HepG2 (cell line): ENCODE measurements at regions not wholly inside any gene's neighbourhood (a gene's known extent, or its start where the extent isn't known, plus 50 kb on each side); places are given as distances from the start of the nearest gene placed in this dataset.

Experiments
- ATAC-seq: fragments of 200-7000 bp; cut with Tn5 transposase; 3 replicates; pipeline ENCODE4 v1.9.1; 2020; ENCODE audit warnings: mild to moderate bottlenecking, moderate library complexity
- BruUV-seq: library from RNA; stranded (reverse); fragments of 400-500 nt; replicated peaks from 2 replicates; lab custom pipeline; 2021; lab: Mats Ljungman, UMichigan
- CTCF ChIA-PET: fragments of 300-600 bp; formaldehyde crosslinking; extraction: SDS; loops from one replicate; lab custom pipeline; 2021; ENCODE audit warnings: low total read pairs, inconsistent platforms, low intra/inter-chr PET ratio; lab: Yijun Ruan, JAX
- POLR2A ChIA-PET: fragments of 350-600 bp; sonication (Branson Sonifier 250); formaldehyde crosslinking; loops from one replicate; lab custom pipeline; 2020; ENCODE audit warnings: antibody characterized with exemption, inconsistent platforms; lab: Yijun Ruan, JAX
- DNase-seq: peaks from one replicate; pipeline ENCODE4 v3.0.0-alpha.2; 2015; ENCODE audit warnings: low spot score
- FAIRE-seq: peaks from 3 replicates; lab custom pipeline; 2011; peaks lifted over from hg19 to GRCh38; lab: Jason Lieb, UNC
- H2AFZ ChIP-seq: one replicate; pipeline ENCODE4 v1.6.1; 2011; ENCODE audit warnings: low read length, inconsistent platforms
- H3K27ac ChIP-seq: fragments of 300-600 bp; 3 replicates; pipeline ENCODE4 v1.8.0; 2011; ENCODE audit warnings: mixed run types, mild to moderate bottlenecking, mixed read lengths, low read length, inconsistent platforms; ENCODE audit not compliant: insufficient read depth; ENCODE audit errors: extremely low read length
- H3K27me3 ChIP-seq, 2 experiments: fragments of 200-600 bp in 1 of 2; 2 replicates in 1 of 2; 3 replicates in 1 of 2; pipeline versions ENCODE4 v1.6.0 to v1.8.0; 2011; ENCODE audit warnings: low read length in 2 of 2, mild to moderate bottlenecking in 2 of 2, moderate library complexity in 2 of 2, inconsistent platforms in 1 of 2; ENCODE audit not compliant: insufficient read depth in 2 of 2, control insufficient read depth in 1 of 2
- H3K36me3 ChIP-seq, 2 experiments: fragments of 200-600 bp in 1 of 2; replicated peaks in 1 of 2; 2 replicates in 1 of 2; 3 replicates in 1 of 2; pipeline versions ENCODE4 v1.5.1 to v1.8.0; 2011; ENCODE audit warnings: low read length in 2 of 2, inconsistent platforms in 1 of 2; ENCODE audit not compliant: insufficient read depth in 2 of 2, control insufficient read depth in 1 of 2
- H3K4me1 ChIP-seq: 2 replicates; pipeline ENCODE4 v1.5.1; 2012; ENCODE audit warnings: low read length, inconsistent platforms; ENCODE audit not compliant: insufficient read depth
- H3K4me2 ChIP-seq: 2 replicates; pipeline ENCODE4 v1.6.0; 2011; ENCODE audit warnings: low read depth, low read length, inconsistent platforms
- H3K4me3 ChIP-seq, 3 experiments: fragments of 200-600 bp in 1 of 3; sonication (generic), shearing (Covaris generic) in 1 of 3; replicated peaks in 1 of 3; 2 replicates each; pipeline ENCODE4 v1.5.1; 2011 to 2016; ENCODE audit warnings: low read length in 3 of 3, inconsistent platforms in 2 of 3, low read depth in 2 of 3, mild to moderate bottlenecking in 2 of 3, control low read depth in 1 of 3, mixed read lengths in 1 of 3; ENCODE audit not compliant: insufficient read depth in 1 of 3
- H3K79me2 ChIP-seq: one replicate; pipeline ENCODE4 v1.6.1; 2011; ENCODE audit warnings: low read length, inconsistent platforms; ENCODE audit not compliant: insufficient read depth
- H3K9ac ChIP-seq: 2 replicates; pipeline ENCODE4 v1.6.0; 2011; ENCODE audit warnings: mild to moderate bottlenecking, low read depth, low read length, inconsistent platforms; ENCODE audit not compliant: insufficient read depth
- H3K9me3 ChIP-seq: 2 replicates; pipeline ENCODE4 v1.5.1; 2012; ENCODE audit warnings: mild to moderate bottlenecking, low read length
- H4K20me1 ChIP-seq: 2 replicates; pipeline ENCODE4 v1.6.0; 2011; ENCODE audit warnings: inconsistent platforms, mild to moderate bottlenecking, low read length, moderate library complexity; ENCODE audit not compliant: insufficient read depth
- EP300 ChIP-seq, 3 experiments: sonication (generic) in 1 of 3; formaldehyde crosslinking in 1 of 3; IDR thresholded peaks; 2 replicates each; pipeline versions ENCODE4 v1.5.1 to v1.6.1; 2011 to 2020; ENCODE audit warnings: low read depth in 2 of 3, low read length in 2 of 3, borderline replicate concordance in 1 of 3, improper control_type of control experiment in 1 of 3, mild to moderate bottlenecking in 1 of 3, missing genetic modification reagents in 1 of 3, moderate library complexity in 1 of 3
- HNF4A ChIP-seq: sonication (generic); formaldehyde crosslinking; IDR thresholded peaks from 2 replicates; pipeline ENCODE4 v1.4.0; 2020; ENCODE audit warnings: missing genetic modification reagents
- NFIC ChIP-seq: IDR thresholded peaks from 2 replicates; pipeline ENCODE4 v1.6.1; 2012; ENCODE audit warnings: mild to moderate bottlenecking, low read length, inconsistent platforms
- NR2C2 ChIP-seq: sonication (generic); formaldehyde crosslinking; IDR thresholded peaks from 2 replicates; pipeline ENCODE4 v1.4.0; 2020; ENCODE audit warnings: missing genetic modification reagents, mild to moderate bottlenecking, moderate library complexity, borderline replicate concordance
- PCBP1 ChIP-seq: fragments of 200-400 bp; formaldehyde crosslinking; IDR thresholded peaks from 2 replicates; pipeline ENCODE4 v1.6.1; 2017; ENCODE audit warnings: mild to moderate bottlenecking, low read depth, low read length, borderline replicate concordance
- RARG ChIP-seq: sonication (generic); formaldehyde crosslinking; IDR thresholded peaks from 2 replicates; pipeline ENCODE4 v1.4.0; 2020; ENCODE audit warnings: low read depth, mild to moderate bottlenecking, missing genetic modification reagents
- RBFOX2 ChIP-seq: fragments of 200-400 bp; formaldehyde crosslinking; IDR thresholded peaks from 2 replicates; pipeline ENCODE4 v1.6.1; 2017; ENCODE audit warnings: low read depth, mild to moderate bottlenecking, low read length
- RFX1 ChIP-seq: fragments of 450-650 bp; IDR thresholded peaks from 2 replicates; pipeline ENCODE4 v1.6.1; 2017
- ZBTB8A ChIP-seq: sonication (generic); formaldehyde crosslinking; IDR thresholded peaks from 2 replicates; pipeline ENCODE4 v1.4.0; 2020; ENCODE audit warnings: mild to moderate bottlenecking, low read depth, missing genetic modification reagents, borderline replicate concordance
- ZMAT5 ChIP-seq: sonication (generic); formaldehyde crosslinking; IDR thresholded peaks from 2 replicates; pipeline ENCODE4 v1.5.0; 2020; ENCODE audit warnings: mild to moderate bottlenecking, low read depth, missing genetic modification reagents, borderline replicate concordance
- ZNF281 ChIP-seq: sonication (generic); formaldehyde crosslinking; IDR thresholded peaks from 2 replicates; pipeline ENCODE4 v1.4.0; 2020; ENCODE audit warnings: missing genetic modification reagents, borderline replicate concordance
- ZNF335 ChIP-seq: sonication (generic); formaldehyde crosslinking; IDR thresholded peaks from 2 replicates; pipeline ENCODE4 v1.4.0; 2020; ENCODE audit warnings: missing genetic modification reagents
- ZNF616 ChIP-seq: sonication (generic); formaldehyde crosslinking; IDR thresholded peaks from 2 replicates; pipeline ENCODE4 v1.5.0; 2020; ENCODE audit warnings: low read depth, mild to moderate bottlenecking, missing genetic modification reagents
- ZNF850 ChIP-seq: sonication (generic); formaldehyde crosslinking; conservative IDR thresholded peaks from 2 replicates; pipeline ENCODE4 v1.9.0; 2021; ENCODE audit warnings: mild to moderate bottlenecking, missing genetic modification reagents
- ZZZ3 ChIP-seq: sonication (generic); formaldehyde crosslinking; IDR thresholded peaks from 2 replicates; pipeline ENCODE4 v1.4.0; 2020; ENCODE audit warnings: missing genetic modification reagents, mild to moderate bottlenecking, borderline replicate concordance
- WGBS: methylation state at CpG from one replicate; pipeline ENCODE4 v1.1.6; 2017; ENCODE audit warnings: low lambda C conversion rate; 5-methylcytosine and 5-hydroxymethylcytosine counted together
- in situ Hi-C: cut with HindIII; loops from 2 replicates; pipeline ENCODE4 v1.10.0; 2017; ENCODE audit warnings: low pct_unique_long_range_greater_than_20kb; ENCODE audit not compliant: extremely low pct_ligation_motif_present
- intact Hi-C: fragments of 100-400 bp; cut with micrococcal nuclease; formaldehyde crosslinking; loops from one replicate; pipeline ENCODE4 v1.10.0; 2022; ENCODE audit not compliant: unreplicated experiment

- FAIRE-seq (no peak), ATAC-seq (no peak), DNase-seq (no peak)
- TF ChIP-seq NR2C2 (CRISPR knock-in tag) (no peak), HNF4A (CRISPR knock-in tag) (no peak), ZZZ3 (no peak), ZMAT5 (CRISPR knock-in tag) (no peak), EP300 (IDR thresholded peaks at IDR 0.05; ENCODE audit: low read depth in 2 of 2, low read length in 2 of 2) (no peak), EP300 (CRISPR knock-in tag; IDR thresholded peaks at IDR 0.05; ENCODE audit: borderline replicate concordance) (no peak), ZNF616 (CRISPR knock-in tag) (no peak)
- in situ Hi-C loops = no loop called here
- Histone ChIP-seq H3K4me3 (no peak overlapping the region), H3K27ac (no peak overlapping the region), H4K20me1 (no peaks in the 10 kb centered on the region), H3K36me3 (no peaks in the 10 kb centered on the region), H3K79me2 (no peaks in the 10 kb centered on the region), H3K9ac (no peak overlapping the region), H2AFZ (no peak overlapping the region), H3K4me2 (no peak overlapping the region), H3K4me1 (no peaks in the 10 kb centered on the region), H3K9me3 (no peaks in the 10 kb centered on the region), H3K27me3 (peaks cover 0 to 5% of the 10 kb centered on the region in 2 experiments; a peak in 2 of 5 replicates)
- WGBS = 1% methylated on average over 2 of the region's 2 CpGs
- CTCF ChIA-PET = no interaction called here
- POLR2A ChIA-PET = no interaction called here
- intact Hi-C loops = no loop called here
- no TSS peak for BruUV-seq
Observed at GRCh38 chr2:36123995-36124394, 231.6 kb upstream of the CRIM1 start.

GRCh38 chr2:36097022-36097421, 258.6 kb upstream of the CRIM1 start:
- no peak for ATAC-seq
- no peak overlapping the region for H3K9ac ChIP-seq
- H3K27me3 ChIP-seq = no peaks in the 10 kb centered on the region
- H3K27ac ChIP-seq = no peak overlapping the region
- H3K4me3 ChIP-seq = no peak overlapping the region
- no peaks in the 10 kb centered on the region for H3K9me3 ChIP-seq
- no peak for DNase-seq
- WGBS = 16% methylated on average over 3 of the region's 3 CpGs
- no peaks in the 10 kb centered on the region for H4K20me1 ChIP-seq
- no peaks in the 10 kb centered on the region for H3K79me2 ChIP-seq
- H3K4me1 ChIP-seq = no peaks in the 10 kb centered on the region
- H3K36me3 ChIP-seq = no peaks in the 10 kb centered on the region
- ChIA-PET POLR2A (no interaction called here), CTCF (no interaction called here)
- BruUV-seq = no TSS peak
- no peak overlapping the region for H3K4me2 ChIP-seq
- in situ Hi-C loops = no loop called here
- intact Hi-C loops = no loop called here
- H2AFZ ChIP-seq = no peak overlapping the region
- FAIRE-seq = no peak
- no peak for TF ChIP-seq ZBTB8A
- no peak for TF ChIP-seq NFIC
- no peak for TF ChIP-seq RFX1
- no peak for TF ChIP-seq RBFOX2
- no peak for TF ChIP-seq ZNF335 (CRISPR knock-in tag)
- no peak for TF ChIP-seq ZNF850 (CRISPR knock-in tag)
- no peak for TF ChIP-seq PCBP1
- no peak for TF ChIP-seq RARG
- no peak for TF ChIP-seq ZNF281 (CRISPR knock-in tag)
